ENCODE measurements at regions not wholly inside any gene's neighbourhood (a gene's known extent, or its start where the extent isn't known, plus 50 kb on each side); places are given as distances from the start of the nearest gene placed in this dataset.

GRCh38 chr5:69032009-69032408, 61.8 kb upstream of the SLC30A5 start:
- DNase-seq (ENCODE audit: low spot score), result peak; percentile 33

- DNase-seq (ENCODE audit: low spot score), result no peak
Observed at GRCh38 chr5:69033690-69034089, 60.1 kb upstream of the SLC30A5 start.

- DNase-seq (ENCODE audit: low spot score), result no peak
Observed at GRCh38 chr5:69034898-69035297, 58.9 kb upstream of the SLC30A5 start.

- no peak for DNase-seq (ENCODE audit: low spot score)
Observed at GRCh38 chr5:69035665-69036064, 58.1 kb upstream of the SLC30A5 start.

GRCh38 chr5:69038539-69038938, 55.3 kb upstream of the SLC30A5 start:
- DNase-seq (ENCODE audit: low spot score), result no peak

- no peak for DNase-seq (ENCODE audit: low spot score)
Observed at GRCh38 chr5:69039829-69040228, 54.0 kb upstream of the SLC30A5 start.

- no peak for DNase-seq (ENCODE audit: low spot score)
Observed at GRCh38 chr5:69042500-69042899, 51.3 kb upstream of the SLC30A5 start.

- peak; percentile 94 for DNase-seq (ENCODE audit: low spot score)
Observed at GRCh38 chr5:69042915-69043654, 50.7 kb upstream of the SLC30A5 start.

GRCh38 chr5:69043655-69043996, 50.2 kb upstream of the SLC30A5 start:
- DNase-seq (ENCODE audit: low spot score), result no peak
